Parathyroid adenoma (tissue), 2 donors: ENCODE measurements at regions not wholly inside any gene's neighbourhood (a gene's known extent, or its start where the extent isn't known, plus 50 kb on each side); places are given as distances from the start of the nearest gene placed in this dataset.

ENCODE experiments used
- H2AFZ ChIP-seq: fragments of 300-600 bp; sonication (generic); one replicate; pipeline ENCODE4 v1.7.0; 2017; ENCODE audit warnings: antibody characterized with exemption, mild to moderate bottlenecking
- H3K27ac ChIP-seq: fragments of 300-600 bp; sonication (generic); one replicate; pipeline ENCODE4 v1.7.0; 2017
- H3K27me3 ChIP-seq: fragments of 300-600 bp; sonication (generic); one replicate; pipeline ENCODE4 v1.7.0; 2017; ENCODE audit warnings: low read length; ENCODE audit not compliant: control insufficient read depth, insufficient read depth
- H3K36me3 ChIP-seq: fragments of 300-600 bp; sonication (generic); one replicate; pipeline ENCODE4 v1.7.0; 2017; ENCODE audit warnings: low read length; ENCODE audit not compliant: control insufficient read depth, insufficient read depth
- H3K4me1 ChIP-seq: fragments of 300-600 bp; sonication (generic); one replicate; pipeline ENCODE4 v1.7.0; 2017; ENCODE audit warnings: control low read depth
- H3K4me2 ChIP-seq: fragments of 300-600 bp; sonication (generic); one replicate; pipeline ENCODE4 v1.7.0; 2017; ENCODE audit warnings: low read length
- H3K4me3 ChIP-seq: fragments of 300-600 bp; sonication (generic); one replicate; pipeline ENCODE4 v1.7.0; 2017; ENCODE audit warnings: low read depth, low read length
- H3K79me2 ChIP-seq: fragments of 300-600 bp; sonication (generic); one replicate; pipeline ENCODE4 v1.7.0; 2017; ENCODE audit warnings: control low read depth
- H3K9ac ChIP-seq: fragments of 300-600 bp; sonication (generic); one replicate; pipeline ENCODE4 v1.7.0; 2017; ENCODE audit warnings: mild to moderate bottlenecking
- H3K9me3 ChIP-seq: fragments of 300-600 bp; sonication (generic); one replicate; pipeline ENCODE4 v1.7.0; 2017; ENCODE audit warnings: low read length; ENCODE audit not compliant: control insufficient read depth
- TF ChIP-seq, protein P1 (sequence below): fragments of 300-600 bp; sonication (generic); IDR thresholded peaks from one replicate; pipeline ENCODE4 v1.7.0; 2017; ENCODE audit warnings: antibody characterized with exemption, mild to moderate bottlenecking
- donor health status: primary hyperparathyroidism.

DNA sequence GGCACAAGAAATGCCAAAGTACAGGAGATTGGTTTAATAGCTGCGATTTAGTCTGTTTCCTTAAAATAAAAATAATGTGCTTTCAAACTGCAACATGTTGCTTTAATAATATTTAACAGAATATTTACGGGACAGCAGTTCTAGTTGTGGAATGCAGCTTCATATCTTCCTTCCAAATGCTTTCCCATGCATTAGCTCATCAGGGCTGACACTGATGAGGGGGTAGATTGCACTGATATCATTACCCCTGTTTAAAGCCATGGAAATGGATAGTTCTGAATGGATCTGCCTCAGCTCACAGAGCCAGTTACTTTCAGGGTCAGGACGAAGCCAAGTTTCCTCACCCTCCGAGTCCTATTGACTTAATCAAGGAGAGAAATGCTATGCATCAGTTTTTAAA, 93.2 kb upstream of the OSMR start:
- Histone ChIP-seq H3K4me3 (no peak overlapping the region), H3K4me1 (no peaks in the 10 kb centered on the region), H3K36me3 (no peaks in the 10 kb centered on the region), H2AFZ (no peak overlapping the region), H3K27me3 (no peaks in the 10 kb centered on the region), H3K79me2 (no peaks in the 10 kb centered on the region), H3K9me3 (no peaks in the 10 kb centered on the region), H3K4me2 (no peak overlapping the region), H3K27ac (no peak overlapping the region), H3K9ac (no peak overlapping the region)
- TF ChIP-seq, protein P1, sequence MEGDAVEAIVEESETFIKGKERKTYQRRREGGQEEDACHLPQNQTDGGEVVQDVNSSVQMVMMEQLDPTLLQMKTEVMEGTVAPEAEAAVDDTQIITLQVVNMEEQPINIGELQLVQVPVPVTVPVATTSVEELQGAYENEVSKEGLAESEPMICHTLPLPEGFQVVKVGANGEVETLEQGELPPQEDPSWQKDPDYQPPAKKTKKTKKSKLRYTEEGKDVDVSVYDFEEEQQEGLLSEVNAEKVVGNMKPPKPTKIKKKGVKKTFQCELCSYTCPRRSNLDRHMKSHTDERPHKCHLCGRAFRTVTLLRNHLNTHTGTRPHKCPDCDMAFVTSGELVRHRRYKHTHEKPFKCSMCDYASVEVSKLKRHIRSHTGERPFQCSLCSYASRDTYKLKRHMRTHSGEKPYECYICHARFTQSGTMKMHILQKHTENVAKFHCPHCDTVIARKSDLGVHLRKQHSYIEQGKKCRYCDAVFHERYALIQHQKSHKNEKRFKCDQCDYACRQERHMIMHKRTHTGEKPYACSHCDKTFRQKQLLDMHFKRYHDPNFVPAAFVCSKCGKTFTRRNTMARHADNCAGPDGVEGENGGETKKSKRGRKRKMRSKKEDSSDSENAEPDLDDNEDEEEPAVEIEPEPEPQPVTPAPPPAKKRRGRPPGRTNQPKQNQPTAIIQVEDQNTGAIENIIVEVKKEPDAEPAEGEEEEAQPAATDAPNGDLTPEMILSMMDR, result no peak

DNA sequence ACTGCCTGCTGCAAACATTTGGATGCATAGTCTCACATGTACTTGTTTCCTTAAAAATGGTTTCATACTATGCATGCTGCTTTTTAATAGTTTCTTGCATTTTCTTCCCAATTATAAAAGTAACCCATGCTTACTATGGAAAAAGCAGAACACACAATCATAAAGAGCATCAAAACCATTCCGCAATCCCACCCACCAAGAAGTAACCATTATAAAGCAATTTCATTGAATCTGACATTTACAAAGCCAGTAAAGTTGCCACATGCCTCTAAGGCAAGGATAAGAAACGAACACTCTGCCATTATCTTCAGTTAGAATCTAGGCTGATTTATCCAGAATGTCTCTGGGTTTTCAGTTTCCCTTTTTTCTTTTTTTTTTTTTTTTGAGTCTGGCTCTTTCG, 92.7 kb upstream of the OSMR start:
- Histone ChIP-seq H3K9me3 (no peaks in the 10 kb centered on the region), H3K36me3 (no peaks in the 10 kb centered on the region), H3K9ac (no peak overlapping the region), H3K79me2 (no peaks in the 10 kb centered on the region), H3K27ac (no peak overlapping the region), H2AFZ (no peak overlapping the region), H3K4me2 (no peak overlapping the region), H3K27me3 (no peaks in the 10 kb centered on the region), H3K4me1 (no peaks in the 10 kb centered on the region), H3K4me3 (no peak overlapping the region)
- TF ChIP-seq, protein P1, result no peak

DNA sequence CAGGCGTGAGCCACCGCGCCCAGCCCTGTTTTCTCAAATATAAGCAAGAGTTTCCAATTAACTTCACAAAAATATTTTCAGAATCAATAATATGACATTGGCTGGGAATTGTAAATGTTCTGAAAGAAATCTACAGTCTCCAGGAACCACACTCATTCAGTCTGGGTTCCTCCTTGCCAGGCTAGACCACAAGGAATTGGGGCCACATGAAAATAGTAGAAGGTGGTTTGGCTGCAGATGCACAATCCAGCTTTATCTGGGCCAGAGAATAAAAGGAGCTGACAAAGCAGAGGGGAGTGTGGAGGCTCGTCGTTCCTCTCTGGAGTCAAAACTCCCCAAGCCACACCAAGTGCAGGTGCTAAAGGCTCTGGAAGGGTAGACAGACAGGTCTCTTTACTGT, 92.0 kb upstream of the OSMR start:
- H3K27me3 ChIP-seq, result no peaks in the 10 kb centered on the region
- TF ChIP-seq, protein P1, result no peak
- no peak overlapping the region for H3K27ac ChIP-seq
- no peak overlapping the region for H3K9ac ChIP-seq
- H3K79me2 ChIP-seq, result no peaks in the 10 kb centered on the region
- H2AFZ ChIP-seq, result no peak overlapping the region
- no peaks in the 10 kb centered on the region for H3K4me1 ChIP-seq
- H3K36me3 ChIP-seq, result no peaks in the 10 kb centered on the region
- H3K4me3 ChIP-seq, result no peak overlapping the region
- no peaks in the 10 kb centered on the region for H3K9me3 ChIP-seq
- H3K4me2 ChIP-seq, result no peak overlapping the region

DNA sequence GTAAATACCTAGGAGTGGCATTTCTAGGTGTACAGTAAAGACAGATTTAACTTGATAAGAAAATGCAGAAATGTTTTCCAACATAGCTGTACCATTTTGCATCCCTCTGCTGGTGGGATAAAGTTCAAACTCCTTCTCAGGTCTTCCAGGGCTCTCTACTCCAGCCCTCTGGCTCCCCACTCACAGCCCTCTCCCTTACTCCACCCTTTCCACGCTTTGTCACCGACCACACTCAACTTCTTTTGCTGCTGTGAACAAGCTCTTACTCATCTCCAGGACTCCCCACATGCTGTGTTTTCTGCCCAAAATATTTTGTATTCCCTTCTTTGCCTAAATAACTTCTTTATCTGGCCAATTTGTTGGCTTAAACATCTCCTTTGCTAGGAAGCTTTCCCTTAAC, 90.6 kb upstream of the OSMR start:
- no peak overlapping the region for H3K4me2 ChIP-seq
- no peak overlapping the region for H3K27ac ChIP-seq
- no peak overlapping the region for H3K4me3 ChIP-seq
- H3K36me3 ChIP-seq, result no peaks in the 10 kb centered on the region
- H3K9ac ChIP-seq, result no peak overlapping the region
- no peak overlapping the region for H2AFZ ChIP-seq
- H3K27me3 ChIP-seq, result no peaks in the 10 kb centered on the region
- H3K4me1 ChIP-seq, result no peaks in the 10 kb centered on the region
- H3K9me3 ChIP-seq, result no peaks in the 10 kb centered on the region
- TF ChIP-seq, protein P1, result no peak
- no peaks in the 10 kb centered on the region for H3K79me2 ChIP-seq

DNA sequence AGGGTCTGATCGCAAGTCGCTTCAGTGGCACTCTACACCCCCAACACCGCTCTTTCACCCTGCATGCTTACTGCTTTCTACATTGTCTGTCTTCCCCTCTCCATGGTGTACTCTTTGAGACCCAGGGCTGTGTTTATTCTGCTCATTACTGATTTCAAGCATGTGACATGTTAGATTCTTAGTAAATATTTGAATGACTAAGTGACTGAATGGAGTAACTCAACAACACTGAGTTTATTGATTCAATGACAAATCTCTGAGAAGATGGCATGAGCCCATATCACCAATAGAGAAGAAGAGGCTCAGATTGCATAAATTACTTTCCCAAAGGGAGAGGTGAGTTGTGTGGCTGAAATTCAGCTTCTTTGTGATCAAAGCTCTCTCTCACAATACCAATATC, 89.7 kb upstream of the OSMR start:
- no peaks in the 10 kb centered on the region for H3K9me3 ChIP-seq
- H3K27ac ChIP-seq, result no peak overlapping the region

More for the DNA sequence above, 89.7 kb upstream of the OSMR start:
- Histone ChIP-seq H3K4me1 (no peaks in the 10 kb centered on the region), H3K36me3 (no peaks in the 10 kb centered on the region), H3K79me2 (no peaks in the 10 kb centered on the region), H3K27me3 (no peaks in the 10 kb centered on the region), H3K4me2 (no peak overlapping the region), H2AFZ (no peak overlapping the region), H3K4me3 (no peak overlapping the region), H3K9ac (no peak overlapping the region)
- TF ChIP-seq, protein P1, result no peak
